ENCODE measurements at regions not wholly inside any gene's neighbourhood (a gene's known extent, or its start where the extent isn't known, plus 50 kb on each side); places are given as distances from the start of the nearest gene placed in this dataset.
"Not testable (repeated sequence)": the region's sequence is repeated elsewhere in the genome, so short reads cannot be mapped to it uniquely, and the experiment has no call there.

DNA sequence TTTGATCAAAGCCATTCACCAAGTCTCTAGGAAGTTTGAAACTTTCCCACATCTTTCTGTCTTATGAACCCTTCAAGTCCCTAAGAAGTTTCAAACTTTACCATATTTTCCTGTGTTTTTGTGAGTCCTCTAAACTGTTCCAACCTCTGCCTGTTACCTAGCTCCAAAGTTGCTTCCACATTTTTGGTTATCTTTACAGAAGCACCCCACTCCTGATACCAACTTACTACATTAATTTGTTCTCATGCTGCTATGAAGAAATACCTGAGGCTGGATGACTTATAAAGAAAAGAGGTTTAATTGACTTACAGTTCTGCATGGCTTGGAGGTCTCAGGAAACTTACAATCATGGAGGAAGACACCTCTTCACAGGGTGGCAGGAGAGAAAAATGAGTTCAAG, 961.6 kb downstream of the LTN1 start:
- TF ChIP-seq, protein P1, sequence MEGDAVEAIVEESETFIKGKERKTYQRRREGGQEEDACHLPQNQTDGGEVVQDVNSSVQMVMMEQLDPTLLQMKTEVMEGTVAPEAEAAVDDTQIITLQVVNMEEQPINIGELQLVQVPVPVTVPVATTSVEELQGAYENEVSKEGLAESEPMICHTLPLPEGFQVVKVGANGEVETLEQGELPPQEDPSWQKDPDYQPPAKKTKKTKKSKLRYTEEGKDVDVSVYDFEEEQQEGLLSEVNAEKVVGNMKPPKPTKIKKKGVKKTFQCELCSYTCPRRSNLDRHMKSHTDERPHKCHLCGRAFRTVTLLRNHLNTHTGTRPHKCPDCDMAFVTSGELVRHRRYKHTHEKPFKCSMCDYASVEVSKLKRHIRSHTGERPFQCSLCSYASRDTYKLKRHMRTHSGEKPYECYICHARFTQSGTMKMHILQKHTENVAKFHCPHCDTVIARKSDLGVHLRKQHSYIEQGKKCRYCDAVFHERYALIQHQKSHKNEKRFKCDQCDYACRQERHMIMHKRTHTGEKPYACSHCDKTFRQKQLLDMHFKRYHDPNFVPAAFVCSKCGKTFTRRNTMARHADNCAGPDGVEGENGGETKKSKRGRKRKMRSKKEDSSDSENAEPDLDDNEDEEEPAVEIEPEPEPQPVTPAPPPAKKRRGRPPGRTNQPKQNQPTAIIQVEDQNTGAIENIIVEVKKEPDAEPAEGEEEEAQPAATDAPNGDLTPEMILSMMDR (IDR thresholded peaks at IDR 0.05), result not testable (repeated sequence)
- TF ChIP-seq POLR2A, POLR2AphosphoS5, EP300 (IDR thresholded peaks at IDR 0.05): not testable (repeated sequence)
